Left lung (tissue), 4 donors: ENCODE measurements at regions not wholly inside any gene's neighbourhood (a gene's known extent, or its start where the extent isn't known, plus 50 kb on each side); places are given as distances from the start of the nearest gene placed in this dataset.
"Not testable (repeated sequence)": the region's sequence is repeated elsewhere in the genome, so short reads cannot be mapped to it uniquely, and the experiment has no call there.

ENCODE experiments used
- ATAC-seq: fragments of 200-7000 bp; cut with Tn5 transposase; one replicate; pipeline ENCODE4 v1.9.1; 2020; ENCODE audit warnings: moderate library complexity
- DNase-seq, 4 donors: peaks; one replicate each; pipeline ENCODE4 v3.0.0-alpha.2; 2013 to 2020
- H3K27ac ChIP-seq, 2 donors: fragments of 200-600 bp; sonication (generic) in 1 of 2; one replicate each; pipeline versions ENCODE4 v1.5.0 to v1.8.0; 2020 to 2021
- H3K27me3 ChIP-seq, 2 donors: fragments of 200-600 bp; sonication (generic) in 1 of 2; one replicate each; pipeline versions ENCODE4 v1.5.0 to v1.8.0; 2020 to 2021
- H3K36me3 ChIP-seq, 2 donors: fragments of 200-600 bp; sonication (generic) in 1 of 2; one replicate each; pipeline versions ENCODE4 v1.5.0 to v1.8.0; 2020 to 2021
- H3K4me1 ChIP-seq, 2 donors: fragments of 200-600 bp; one replicate each; pipeline ENCODE4 v1.8.0; 2021
- H3K4me3 ChIP-seq, 2 donors: fragments of 200-600 bp; sonication (generic) in 1 of 2; one replicate each; pipeline versions ENCODE4 v1.5.0 to v1.8.0; 2020 to 2021; ENCODE audit warnings: mild to moderate bottlenecking in 1 of 2
- H3K9me3 ChIP-seq, 2 donors: fragments of 200-600 bp; sonication (generic) in 1 of 2; one replicate each; pipeline versions ENCODE4 v1.5.0 to v1.8.0; 2020 to 2021
- intact Hi-C, 2 donors: fragments of 100-400 bp; cut with DNase I; formaldehyde crosslinking; loops; one replicate each; pipeline versions ENCODE4 v1.11.2 to v1.14.2; 2022
- TF ChIP-seq, protein P1 (sequence below), 2 donors: fragments of 200-600 bp; sonication (generic) in 1 of 2; IDR thresholded peaks; one replicate each; pipeline versions ENCODE4 v1.5.0 to v1.8.0; 2021; ENCODE audit warnings: antibody characterized with exemption in 2 of 2
- donor health status: DM: no; HTN: yes; CAD: no.
- donor health status: DM: no; HTN: no; CAD: no.

DNA sequence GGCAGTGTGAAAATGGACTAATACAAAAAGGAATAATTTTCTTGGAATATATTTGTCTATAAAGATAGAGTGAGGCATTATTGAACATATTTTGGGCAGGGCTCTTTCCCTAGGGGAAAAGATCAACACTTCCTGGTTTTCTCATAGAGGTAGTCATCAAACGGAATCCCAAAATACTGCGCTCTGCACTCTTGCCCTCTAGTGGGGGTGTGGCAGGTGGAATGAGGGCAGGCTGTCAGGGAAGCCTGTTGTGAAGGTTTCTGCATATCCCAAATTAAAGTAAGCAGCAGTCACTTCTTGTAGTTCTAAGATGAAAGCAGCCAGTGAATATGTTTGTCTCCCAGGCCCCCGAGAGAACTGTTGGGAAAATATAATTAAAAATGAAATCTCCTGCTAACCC lies 666.8 kb upstream of the TMEM132C start:
- H3K27ac ChIP-seq: no peak overlapping the region
- H3K36me3 ChIP-seq: no peaks in the 10 kb centered on the region
- no peaks in the 10 kb centered on the region for H3K9me3 ChIP-seq
- TF ChIP-seq, protein P1, sequence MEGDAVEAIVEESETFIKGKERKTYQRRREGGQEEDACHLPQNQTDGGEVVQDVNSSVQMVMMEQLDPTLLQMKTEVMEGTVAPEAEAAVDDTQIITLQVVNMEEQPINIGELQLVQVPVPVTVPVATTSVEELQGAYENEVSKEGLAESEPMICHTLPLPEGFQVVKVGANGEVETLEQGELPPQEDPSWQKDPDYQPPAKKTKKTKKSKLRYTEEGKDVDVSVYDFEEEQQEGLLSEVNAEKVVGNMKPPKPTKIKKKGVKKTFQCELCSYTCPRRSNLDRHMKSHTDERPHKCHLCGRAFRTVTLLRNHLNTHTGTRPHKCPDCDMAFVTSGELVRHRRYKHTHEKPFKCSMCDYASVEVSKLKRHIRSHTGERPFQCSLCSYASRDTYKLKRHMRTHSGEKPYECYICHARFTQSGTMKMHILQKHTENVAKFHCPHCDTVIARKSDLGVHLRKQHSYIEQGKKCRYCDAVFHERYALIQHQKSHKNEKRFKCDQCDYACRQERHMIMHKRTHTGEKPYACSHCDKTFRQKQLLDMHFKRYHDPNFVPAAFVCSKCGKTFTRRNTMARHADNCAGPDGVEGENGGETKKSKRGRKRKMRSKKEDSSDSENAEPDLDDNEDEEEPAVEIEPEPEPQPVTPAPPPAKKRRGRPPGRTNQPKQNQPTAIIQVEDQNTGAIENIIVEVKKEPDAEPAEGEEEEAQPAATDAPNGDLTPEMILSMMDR (IDR thresholded peaks at IDR 0.05): no peak
- H3K4me3 ChIP-seq: no peak overlapping the region
- ATAC-seq (no peak), DNase-seq (no peak)
- intact Hi-C loops: no loop called here
- H3K4me1 ChIP-seq: no peaks in the 10 kb centered on the region
- H3K27me3 ChIP-seq: no peaks in the 10 kb centered on the region

DNA sequence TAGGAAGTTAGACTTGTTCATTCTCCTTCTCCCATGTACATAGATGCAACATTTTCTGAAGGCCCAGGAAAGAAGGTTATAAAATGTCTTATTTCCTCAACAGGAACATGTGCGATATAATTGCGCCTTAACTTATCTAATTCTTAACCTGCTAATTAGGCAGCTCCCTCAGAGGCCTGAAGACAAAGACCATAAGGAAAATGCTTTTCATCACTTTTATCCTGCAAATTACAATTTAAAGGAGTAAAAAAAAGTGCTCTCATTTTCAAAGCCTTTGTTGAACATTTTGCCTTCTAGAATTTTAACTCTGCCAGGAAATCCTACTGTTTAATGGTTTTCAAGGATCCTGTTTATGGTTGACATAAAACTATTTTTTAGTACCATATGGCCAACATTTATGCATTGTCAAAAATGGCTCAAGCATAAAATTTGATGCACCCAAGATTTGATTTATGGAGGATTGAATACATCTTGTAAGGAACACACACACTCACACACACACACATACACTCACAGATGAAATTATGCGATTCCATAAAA lies 660.4 kb upstream of the TMEM132C start:
- no peak overlapping the region for H3K27ac ChIP-seq
- no peak for ATAC-seq
- intact Hi-C loops: no loop called here

DNA sequence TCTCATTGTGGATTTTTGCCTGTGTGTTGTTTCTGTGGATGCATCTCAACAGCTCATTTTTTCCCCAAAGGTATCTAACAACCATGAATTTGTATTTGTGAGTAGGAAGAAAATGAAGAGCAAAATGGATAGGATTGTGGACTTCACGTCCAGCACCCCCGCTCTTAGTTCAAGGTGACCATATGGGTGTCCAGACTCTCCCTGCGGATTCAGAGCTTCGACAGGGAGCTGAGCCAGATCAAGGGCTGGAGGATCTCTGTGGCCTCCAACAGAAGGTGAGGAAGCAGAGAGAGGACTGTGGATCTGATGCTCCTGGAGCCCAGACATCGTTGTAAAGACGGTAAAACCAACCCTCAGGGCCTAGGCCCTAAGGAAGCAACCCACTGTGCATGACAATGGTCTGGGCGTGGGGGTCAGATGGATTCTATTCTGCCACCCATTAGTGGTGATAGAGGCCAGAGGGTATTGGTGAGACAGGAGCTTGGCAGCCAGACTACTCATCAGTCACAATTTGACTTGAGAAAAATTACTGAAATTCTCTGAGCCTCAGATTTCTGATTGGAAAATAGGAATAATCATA lies 659.7 kb upstream of the TMEM132C start:
- ATAC-seq (no peak), DNase-seq (no peak)
- H3K9me3 ChIP-seq: no peaks in the 10 kb centered on the region
- no peaks in the 10 kb centered on the region for H3K4me1 ChIP-seq
- no peaks in the 10 kb centered on the region for H3K27me3 ChIP-seq
- TF ChIP-seq, protein P1 (IDR thresholded peaks at IDR 0.05): no peak
- no peaks in the 10 kb centered on the region for H3K36me3 ChIP-seq
- intact Hi-C loops: no loop called here
- no peak overlapping the region for H3K4me3 ChIP-seq
- H3K27ac ChIP-seq: no peak overlapping the region

More for the DNA sequence above, 660.4 kb upstream of the TMEM132C start:
- H3K4me3 ChIP-seq: no peak overlapping the region
- no peaks in the 10 kb centered on the region for H3K27me3 ChIP-seq
- no peaks in the 10 kb centered on the region for H3K9me3 ChIP-seq
- TF ChIP-seq, protein P1 (IDR thresholded peaks at IDR 0.05): no peak
- no peak for DNase-seq
- no peaks in the 10 kb centered on the region for H3K4me1 ChIP-seq
- no peaks in the 10 kb centered on the region for H3K36me3 ChIP-seq

DNA sequence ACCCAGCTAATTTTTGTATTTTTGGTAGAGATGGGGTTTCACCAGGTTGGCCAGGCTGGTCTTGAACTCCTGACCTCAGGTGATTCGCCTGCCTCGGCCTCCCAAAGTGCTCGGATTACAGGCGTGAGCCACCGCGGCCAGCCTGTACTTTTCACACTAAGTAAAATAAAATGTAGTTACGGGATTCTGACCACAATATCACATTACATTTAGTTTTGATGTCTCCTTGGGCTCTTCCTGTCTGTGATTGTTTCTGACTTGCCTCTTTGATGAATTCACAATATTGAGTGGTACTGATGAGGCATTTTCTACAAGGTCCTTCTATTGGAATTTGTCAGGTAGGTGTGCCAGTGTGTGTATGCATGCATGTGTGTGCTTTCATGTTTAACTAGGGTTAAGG lies 658.6 kb upstream of the TMEM132C start:
- H3K27ac ChIP-seq, ATAC-seq, DNase-seq, H3K4me1 ChIP-seq, H3K27me3 ChIP-seq, H3K4me3 ChIP-seq, intact Hi-C loops, H3K9me3 ChIP-seq, H3K36me3 ChIP-seq: not testable (repeated sequence)

DNA sequence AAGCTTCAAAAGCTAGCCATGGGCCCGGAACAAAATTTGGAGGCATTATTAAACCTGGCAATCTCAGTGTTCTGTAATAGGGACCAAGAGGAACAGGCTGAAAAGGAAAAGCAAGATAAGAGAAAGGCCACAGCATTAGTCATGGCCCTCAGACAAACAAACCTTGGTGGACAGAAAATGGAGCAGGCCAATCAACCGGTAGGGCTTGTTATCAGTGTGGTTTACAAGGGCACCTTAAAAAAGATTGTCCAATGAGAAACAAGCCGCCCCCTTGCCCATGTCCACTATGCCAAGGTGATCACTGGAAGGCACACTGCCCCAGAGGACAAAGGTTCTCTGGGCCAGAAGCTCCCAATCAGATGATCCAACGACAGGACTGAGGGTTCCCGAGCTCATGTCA lies 653.9 kb upstream of the TMEM132C start:
- Histone ChIP-seq H3K9me3 (no peaks in the 10 kb centered on the region), H3K36me3 (no peaks in the 10 kb centered on the region), H3K27ac (no peak overlapping the region), H3K27me3 (no peaks in the 10 kb centered on the region), H3K4me3 (no peak overlapping the region), H3K4me1 (no peaks in the 10 kb centered on the region)
- ATAC-seq: no peak
- TF ChIP-seq, protein P1 (IDR thresholded peaks at IDR 0.05): no peak
- intact Hi-C loops: no loop called here
- no peak for DNase-seq
